ENCODE measurements at regions not wholly inside any gene's neighbourhood (a gene's known extent, or its start where the extent isn't known, plus 50 kb on each side); places are given as distances from the start of the nearest gene placed in this dataset.

DNA sequence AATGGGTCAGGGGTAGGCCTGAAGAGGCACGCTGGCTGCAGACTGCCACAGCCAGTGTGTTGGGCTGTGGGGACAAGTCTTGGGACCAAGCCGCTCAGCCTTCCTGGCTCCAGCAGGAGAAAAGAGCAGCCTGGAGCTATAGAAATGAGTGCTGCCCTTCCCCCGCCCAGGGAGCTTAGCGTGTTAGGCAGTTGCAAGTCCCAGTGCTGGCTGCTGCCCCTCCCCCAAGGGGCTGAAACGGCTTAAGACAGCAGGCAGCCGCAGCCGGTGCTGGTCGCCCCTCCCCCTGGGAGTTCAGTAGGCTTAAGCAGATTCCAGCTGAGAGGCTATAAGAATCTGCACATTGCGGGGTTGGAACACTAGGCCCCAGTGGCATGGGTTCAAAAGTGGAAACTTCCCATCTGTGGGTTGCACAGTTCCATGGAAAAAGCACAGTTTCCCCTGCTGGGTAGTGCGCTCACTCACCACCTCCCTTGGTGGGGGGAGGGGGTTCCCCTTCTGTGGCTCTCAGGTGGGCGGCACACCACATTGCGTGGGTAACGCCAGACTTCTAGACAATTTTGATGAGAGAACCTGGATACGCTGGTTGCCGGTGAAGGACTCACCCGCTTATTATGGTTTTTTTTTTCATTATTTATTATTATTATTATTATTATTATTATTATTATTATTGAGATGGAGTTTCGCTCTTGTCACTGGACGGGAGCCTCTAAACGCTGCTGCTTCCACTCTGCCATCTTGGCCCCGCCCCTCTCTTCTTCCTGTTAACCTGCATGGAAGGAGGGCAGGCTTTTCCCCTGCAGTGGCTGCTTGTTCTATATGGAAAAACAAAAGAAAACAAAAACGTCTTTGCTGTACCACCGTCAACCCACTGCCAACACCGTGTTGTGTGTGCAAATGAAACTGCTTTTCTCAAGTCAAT is 151.1 kb downstream of the CXCL12 start:
- CTCF ChIA-PET: no interaction called here
- Mint-ChIP-seq H3K4me3 (no peak overlapping the region), H3K36me3 (ENCODE audit: low read depth) (no peaks in the 10 kb centered on the region), H3K4me1 (no peaks in the 10 kb centered on the region), H3K9me3 (ENCODE audit: low read depth) (no peaks in the 10 kb centered on the region), H3K27ac (no peak overlapping the region), H3K27me3 (peaks cover 2% of the 10 kb centered on the region)
- intact Hi-C loops (cut with DNase I, micrococcal nuclease): no loop called here
- POLR2A ChIA-PET: no interaction called here
- ATAC-seq (no peak), DNase-seq (no peak)

DNA sequence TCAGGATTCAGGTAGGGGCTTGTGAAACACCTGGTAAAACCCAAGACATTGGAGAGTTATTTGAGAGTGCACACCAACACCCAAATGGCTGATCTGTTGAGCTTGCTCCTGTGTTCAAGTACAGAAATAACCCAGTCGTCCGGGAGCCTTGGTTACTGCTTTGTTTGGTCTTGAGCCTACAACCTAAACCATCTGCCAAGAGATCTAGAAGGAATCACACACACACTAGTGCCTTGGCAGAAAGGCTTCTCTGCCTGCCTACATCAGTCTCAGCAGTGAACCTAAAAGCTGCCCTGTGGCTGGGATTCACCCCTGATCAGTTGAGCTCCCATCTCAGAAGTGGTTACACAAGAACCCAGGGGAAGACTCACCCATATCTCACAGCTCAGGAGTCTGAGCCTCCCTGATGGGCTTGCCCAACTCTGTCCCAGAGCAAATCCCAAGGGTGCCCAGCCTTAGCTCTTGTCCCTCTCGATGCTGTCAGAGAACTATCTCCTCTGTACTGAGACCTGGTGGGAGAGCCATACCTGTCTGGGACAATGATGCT is 167.6 kb downstream of the CXCL12 start:
- peaks cover 5% of the 10 kb centered on the region for H3K27me3 Mint-ChIP-seq
- POLR2A ChIA-PET: no interaction called here
- no peak overlapping the region for H3K4me3 Mint-ChIP-seq
- no peaks in the 10 kb centered on the region for H3K4me1 Mint-ChIP-seq
- H3K27ac Mint-ChIP-seq: no peak overlapping the region
- CTCF ChIA-PET: no interaction called here
- intact Hi-C loops (cut with DNase I, micrococcal nuclease): no loop called here
- peaks cover 11% of the 10 kb centered on the region for H3K9me3 Mint-ChIP-seq (ENCODE audit: low read depth)
- DNase-seq (no peak), ATAC-seq (no peak)
- H3K36me3 Mint-ChIP-seq (ENCODE audit: low read depth): peaks cover 2% of the 10 kb centered on the region

DNA sequence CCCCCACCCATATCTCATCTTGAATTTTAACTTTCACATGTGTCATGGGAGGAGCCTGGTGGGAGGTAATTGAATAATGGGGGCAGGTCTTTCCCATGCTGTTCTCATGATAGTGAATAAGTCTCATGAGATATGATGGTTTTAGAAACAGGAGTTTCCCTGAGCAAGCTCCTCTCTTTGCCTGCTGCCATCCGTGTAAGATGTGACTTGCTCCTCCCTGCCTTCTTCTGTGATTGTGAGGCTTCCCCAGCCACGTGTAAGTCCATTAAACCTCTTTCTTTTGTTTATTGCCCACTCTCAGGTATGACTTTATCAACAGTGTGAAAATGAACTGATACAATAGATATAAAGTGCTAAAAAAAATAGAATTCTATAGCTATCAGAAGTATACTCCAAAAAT is 168.8 kb downstream of the CXCL12 start:
- CTCF ChIA-PET: no interaction called here

DNA sequence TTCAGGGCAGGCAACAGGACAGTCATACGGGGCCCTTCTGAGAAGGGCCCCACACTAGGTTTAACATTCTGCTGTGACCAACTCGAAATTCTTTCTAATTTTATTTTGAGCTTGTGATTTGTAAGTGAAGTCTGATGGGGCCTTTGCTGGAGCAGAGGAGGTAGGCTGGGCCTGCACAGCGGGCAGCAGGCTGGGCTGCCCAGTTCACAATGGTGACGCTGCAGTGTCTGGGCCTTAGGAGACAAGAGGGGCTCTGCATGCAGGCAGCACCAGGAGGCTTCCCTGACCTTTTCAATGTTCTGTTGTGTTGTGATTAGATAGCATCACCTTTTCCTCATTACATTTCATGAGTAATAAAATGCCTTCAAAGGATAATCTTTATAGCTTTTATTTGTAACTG is 175.1 kb downstream of the CXCL12 start:
- Mint-ChIP-seq H3K9me3 (ENCODE audit: low read depth) (peaks cover 4% of the 10 kb centered on the region), H3K27ac (no peak overlapping the region), H3K4me3 (no peak overlapping the region), H3K36me3 (ENCODE audit: low read depth) (peaks cover 2% of the 10 kb centered on the region), H3K4me1 (no peaks in the 10 kb centered on the region), H3K27me3 (peaks cover 12% of the 10 kb centered on the region)
- ChIA-PET CTCF (no interaction called here), POLR2A (no interaction called here)
- DNase-seq (no peak), ATAC-seq (no peak)
- intact Hi-C loops (cut with DNase I, micrococcal nuclease): no loop called here

More for the DNA sequence above, 168.8 kb downstream of the CXCL12 start:
- H3K27me3 Mint-ChIP-seq: peaks cover 5% of the 10 kb centered on the region
- no peaks in the 10 kb centered on the region for H3K4me1 Mint-ChIP-seq
- no peak overlapping the region for H3K27ac Mint-ChIP-seq
- H3K4me3 Mint-ChIP-seq: no peak overlapping the region
- peaks cover 11% of the 10 kb centered on the region for H3K9me3 Mint-ChIP-seq (ENCODE audit: low read depth)
- DNase-seq (no peak), ATAC-seq (no peak)
- H3K36me3 Mint-ChIP-seq (ENCODE audit: low read depth): peaks cover 2% of the 10 kb centered on the region
- intact Hi-C loops (cut with DNase I, micrococcal nuclease): no loop called here
- POLR2A ChIA-PET: no interaction called here

DNA sequence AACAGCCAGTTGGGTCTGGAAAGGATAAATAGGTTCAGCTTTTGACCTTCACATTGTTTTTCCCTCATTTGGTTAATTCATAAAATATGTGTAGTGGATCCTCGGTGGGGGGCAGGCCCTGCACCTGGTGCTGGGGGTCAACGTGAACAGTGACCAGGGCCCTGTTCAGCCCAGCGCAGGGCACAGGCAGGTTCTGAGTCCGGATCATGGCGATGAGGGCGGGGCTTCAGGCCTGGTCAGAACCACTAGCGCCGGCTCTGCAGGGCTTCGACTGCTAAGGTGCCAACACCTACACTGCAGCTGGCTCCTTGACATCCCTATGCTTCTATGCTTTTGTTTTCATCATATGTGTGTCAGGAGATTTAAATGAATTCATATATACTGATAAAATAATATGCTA is 177.7 kb downstream of the CXCL12 start:
- H3K4me3 Mint-ChIP-seq: no peak overlapping the region
- ATAC-seq: no peak
- peaks cover 11% of the 10 kb centered on the region for H3K27me3 Mint-ChIP-seq
- ChIA-PET CTCF (no interaction called here), POLR2A (no interaction called here)
- no peak for DNase-seq
- H3K4me1 Mint-ChIP-seq: no peaks in the 10 kb centered on the region
- H3K27ac Mint-ChIP-seq: no peak overlapping the region
- H3K9me3 Mint-ChIP-seq (ENCODE audit: low read depth): no peaks in the 10 kb centered on the region
- H3K36me3 Mint-ChIP-seq (ENCODE audit: low read depth): no peaks in the 10 kb centered on the region
- intact Hi-C loops (cut with DNase I, micrococcal nuclease): no loop called here

DNA sequence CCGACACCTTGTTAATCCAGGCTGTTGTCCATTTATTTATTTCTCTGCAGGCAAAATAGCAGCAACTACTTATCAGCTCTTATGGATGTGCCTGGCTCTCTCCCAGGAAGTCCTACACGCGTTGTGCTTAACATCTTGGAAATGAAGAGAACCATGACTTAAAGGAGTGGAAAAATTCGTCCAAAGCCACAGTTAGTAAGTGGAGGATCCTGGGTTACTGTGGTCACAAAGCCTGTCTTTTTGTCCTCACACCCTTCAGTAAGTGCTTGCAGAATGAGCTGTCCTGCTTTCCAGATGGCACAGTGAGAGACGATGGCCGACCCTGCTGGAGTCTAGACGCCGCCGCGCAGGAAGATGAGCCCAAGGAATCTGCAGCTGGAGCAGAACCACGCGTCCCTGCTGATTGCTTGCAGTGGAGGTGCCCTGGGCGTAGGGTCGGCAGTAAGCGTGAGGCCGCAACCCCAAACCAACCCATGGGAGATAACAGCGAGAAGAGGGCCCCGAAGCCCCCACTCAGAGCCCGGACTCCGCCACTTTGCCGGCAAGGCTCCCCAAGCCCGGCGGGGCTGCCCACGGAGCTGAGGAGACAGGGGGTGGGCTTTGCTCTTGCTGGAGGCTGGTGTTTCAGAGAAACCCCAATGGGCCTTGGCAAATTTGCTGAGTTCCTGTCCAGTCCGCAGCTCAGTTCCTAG is 178.6 kb downstream of the CXCL12 start:
- Mint-ChIP-seq H3K9me3 (ENCODE audit: low read depth) (no peaks in the 10 kb centered on the region), H3K4me3 (no peak overlapping the region), H3K27me3 (peaks cover 11% of the 10 kb centered on the region), H3K27ac (no peak overlapping the region), H3K4me1 (no peaks in the 10 kb centered on the region), H3K36me3 (ENCODE audit: low read depth) (no peaks in the 10 kb centered on the region)
- ATAC-seq (no peak), DNase-seq (no peak)
- intact Hi-C loops (cut with DNase I, micrococcal nuclease): no loop called here
- CTCF ChIA-PET: no interaction called here
- POLR2A ChIA-PET: no interaction called here

DNA sequence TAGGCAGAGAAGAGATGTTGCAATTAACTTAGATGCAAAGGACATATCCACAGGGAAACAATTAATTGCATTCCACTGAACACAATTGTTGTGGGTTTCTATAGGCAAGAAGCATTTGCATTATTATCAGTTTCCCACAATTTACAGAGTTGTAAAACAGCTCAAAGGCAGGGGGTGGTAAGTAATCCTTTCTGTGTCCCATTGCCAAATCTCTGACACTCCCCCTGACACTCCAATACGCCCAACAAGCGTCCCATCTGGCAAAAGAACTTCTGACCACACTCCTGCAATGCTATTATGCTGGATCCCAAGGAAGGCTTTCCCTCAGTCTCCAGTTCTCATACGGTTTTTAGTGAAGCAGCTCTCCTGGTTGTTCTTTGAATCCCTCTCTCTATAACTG is 179.8 kb downstream of the CXCL12 start:
- H3K36me3 Mint-ChIP-seq (ENCODE audit: low read depth): no peaks in the 10 kb centered on the region
- ChIA-PET CTCF (no interaction called here), POLR2A (no interaction called here)
- ATAC-seq (no peak), DNase-seq (no peak)
- no peak overlapping the region for H3K27ac Mint-ChIP-seq
- H3K9me3 Mint-ChIP-seq (ENCODE audit: low read depth): no peaks in the 10 kb centered on the region
- no peak overlapping the region for H3K4me3 Mint-ChIP-seq
- H3K4me1 Mint-ChIP-seq: no peaks in the 10 kb centered on the region
- peaks cover 7% of the 10 kb centered on the region for H3K27me3 Mint-ChIP-seq
- intact Hi-C loops (cut with DNase I, micrococcal nuclease): no loop called here

DNA sequence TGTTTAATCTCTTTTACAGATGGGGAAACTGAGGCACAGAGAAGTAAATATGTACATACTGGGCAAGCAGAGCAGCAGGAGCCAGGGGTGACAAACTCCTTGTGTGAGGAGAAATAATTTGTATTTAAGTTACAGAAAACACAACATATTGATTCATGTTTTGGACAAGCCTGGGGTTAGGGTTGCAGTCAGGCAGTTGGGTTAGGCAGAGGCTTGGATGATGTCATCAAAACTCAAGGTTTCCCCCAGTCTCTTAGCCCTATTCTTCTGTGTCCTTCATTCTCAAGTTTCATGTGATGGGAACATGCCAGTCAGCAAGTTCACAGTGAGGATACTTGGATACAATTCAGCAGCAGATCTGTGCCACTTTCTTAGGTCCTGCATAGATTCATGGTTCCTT is 181.4 kb downstream of the CXCL12 start:
- Mint-ChIP-seq H3K27me3 (peaks cover 7% of the 10 kb centered on the region), H3K4me3 (no peak overlapping the region), H3K27ac (no peak overlapping the region), H3K4me1 (no peaks in the 10 kb centered on the region), H3K9me3 (ENCODE audit: low read depth) (no peaks in the 10 kb centered on the region), H3K36me3 (ENCODE audit: low read depth) (no peaks in the 10 kb centered on the region)
- POLR2A ChIA-PET: no interaction called here
- DNase-seq: no peak
- intact Hi-C loops (cut with DNase I, micrococcal nuclease): no loop called here
- ATAC-seq: no peak
- CTCF ChIA-PET: no interaction called here

DNA sequence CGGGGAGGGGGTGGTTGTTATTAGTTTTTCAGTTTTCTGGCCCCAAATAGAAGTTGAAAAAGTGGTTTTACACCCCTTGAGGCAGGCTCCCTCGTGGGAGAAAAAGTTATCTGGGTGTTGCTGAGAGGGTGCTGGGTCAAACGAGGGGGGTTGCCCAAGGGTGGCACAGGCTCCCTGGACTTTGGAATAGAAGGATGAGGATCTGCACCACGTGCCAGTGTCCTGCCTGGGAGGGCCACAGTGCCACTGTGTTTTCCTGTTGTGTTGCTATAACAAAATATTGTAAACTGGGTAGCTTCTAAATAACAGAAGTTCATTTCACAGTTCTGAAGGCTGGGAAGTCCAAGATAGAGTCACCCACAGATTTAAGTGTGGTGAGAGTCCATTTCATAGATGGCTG is 181.9 kb downstream of the CXCL12 start:
- ChIA-PET POLR2A (no interaction called here), CTCF (no interaction called here)
- intact Hi-C loops (cut with DNase I, micrococcal nuclease): no loop called here
- DNase-seq: no peak
- Mint-ChIP-seq H3K27ac (no peak overlapping the region), H3K4me3 (no peak overlapping the region), H3K36me3 (ENCODE audit: low read depth) (no peaks in the 10 kb centered on the region), H3K9me3 (ENCODE audit: low read depth) (no peaks in the 10 kb centered on the region), H3K4me1 (no peaks in the 10 kb centered on the region), H3K27me3 (peaks cover 7% of the 10 kb centered on the region)
- ATAC-seq: no peak

DNA sequence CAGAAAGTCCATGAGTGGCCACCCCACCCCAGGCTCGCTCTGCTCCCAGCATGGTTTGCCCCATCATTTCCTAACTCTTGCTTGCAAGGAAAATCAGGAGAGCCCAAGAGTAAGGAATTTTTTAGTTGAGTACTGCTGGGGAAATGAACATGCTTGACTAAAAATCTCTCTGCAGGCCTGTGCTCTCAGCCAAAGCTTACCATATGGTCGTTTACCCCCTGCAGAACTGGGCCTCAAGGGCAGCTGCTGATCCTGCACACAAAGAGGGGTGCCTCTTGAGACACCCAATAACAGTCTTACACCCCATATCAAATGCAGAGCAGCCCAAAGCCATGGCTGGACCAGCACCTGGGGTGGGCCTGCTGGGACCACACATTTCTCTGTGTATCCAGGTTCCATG is 183.2 kb downstream of the CXCL12 start:
- ChIA-PET POLR2A (no interaction called here), CTCF (no interaction called here)
- no peak for ATAC-seq
- DNase-seq: no peak
- Mint-ChIP-seq H3K27me3 (peaks cover 7% of the 10 kb centered on the region), H3K9me3 (ENCODE audit: low read depth) (no peaks in the 10 kb centered on the region), H3K4me3 (no peak overlapping the region), H3K4me1 (no peaks in the 10 kb centered on the region), H3K27ac (no peak overlapping the region), H3K36me3 (ENCODE audit: low read depth) (no peaks in the 10 kb centered on the region)
- intact Hi-C loops (cut with DNase I, micrococcal nuclease): no loop called here

DNA sequence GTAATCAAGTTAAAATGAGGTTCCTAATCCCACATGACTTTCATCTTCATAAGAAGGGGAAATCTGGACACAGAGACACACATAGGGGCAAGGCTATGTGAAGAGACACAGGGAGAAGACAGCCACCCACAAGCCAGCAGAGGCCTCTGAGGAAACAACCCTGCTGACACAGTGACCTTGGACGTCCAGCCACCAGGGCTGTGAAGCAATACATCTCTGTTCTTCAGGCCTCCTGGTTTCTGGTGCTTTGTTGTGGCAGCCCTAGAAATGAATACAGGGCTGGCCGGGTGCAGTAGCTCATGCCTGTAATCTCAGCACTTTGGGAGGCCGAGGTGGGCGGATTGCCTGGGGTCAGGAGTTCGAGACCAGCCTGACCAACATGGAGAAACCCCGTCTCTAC is 183.9 kb downstream of the CXCL12 start:
- intact Hi-C loops (cut with DNase I, micrococcal nuclease): no loop called here
- ATAC-seq: no peak
- no peak for DNase-seq
- H3K36me3 Mint-ChIP-seq (ENCODE audit: low read depth): no peaks in the 10 kb centered on the region
- no peaks in the 10 kb centered on the region for H3K4me1 Mint-ChIP-seq
- H3K27ac Mint-ChIP-seq: no peak overlapping the region
- no peak overlapping the region for H3K4me3 Mint-ChIP-seq
- peaks cover 7% of the 10 kb centered on the region for H3K27me3 Mint-ChIP-seq
- ChIA-PET CTCF (no interaction called here), POLR2A (no interaction called here)
- H3K9me3 Mint-ChIP-seq (ENCODE audit: low read depth): no peaks in the 10 kb centered on the region

DNA sequence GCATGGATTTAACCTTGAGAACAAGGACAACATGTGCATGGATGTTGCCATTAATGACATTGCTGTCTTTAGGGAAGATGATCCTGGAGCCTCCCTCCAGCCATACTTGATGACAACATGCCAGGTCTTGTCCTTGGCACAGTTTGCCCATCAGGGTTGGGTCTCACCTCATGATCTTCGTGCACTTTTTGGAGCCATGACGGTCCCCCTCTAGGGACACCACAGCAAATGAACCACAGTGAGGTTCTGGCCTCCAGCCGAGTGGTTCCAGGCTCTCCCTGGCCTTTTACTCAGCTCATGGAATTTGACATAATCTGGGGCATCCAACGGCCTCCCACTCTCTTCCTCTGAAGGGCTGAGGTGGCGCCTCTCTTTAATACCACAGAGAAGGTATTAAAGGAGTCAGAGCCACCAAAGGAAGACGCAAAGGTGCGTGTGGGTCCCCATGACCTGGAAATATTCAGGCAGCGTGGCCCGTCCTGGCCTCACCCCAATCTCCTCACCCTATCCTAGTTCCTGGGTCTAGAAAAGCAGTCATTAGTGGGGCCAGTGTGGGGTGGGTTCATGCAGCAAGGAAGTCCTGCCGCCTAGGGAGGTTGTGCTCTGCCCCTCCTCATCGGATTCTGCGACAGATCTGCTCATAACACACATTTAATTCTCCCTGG is 184.8 kb downstream of the CXCL12 start:
- no peak for ATAC-seq
- Mint-ChIP-seq H3K4me1 (no peaks in the 10 kb centered on the region), H3K36me3 (ENCODE audit: low read depth) (no peaks in the 10 kb centered on the region), H3K27ac (no peak overlapping the region), H3K9me3 (ENCODE audit: low read depth) (no peaks in the 10 kb centered on the region), H3K27me3 (peaks cover 4% of the 10 kb centered on the region), H3K4me3 (no peak overlapping the region)
- ChIA-PET CTCF (no interaction called here), POLR2A (no interaction called here)
- intact Hi-C loops (cut with DNase I, micrococcal nuclease): no loop called here
- DNase-seq: no peak

Data from activated CD4-positive, alpha-beta T cell treated with anti-CD3 and anti-CD28 coated beads for 36 hours (primary cell).